OCI-LY1 (cell line): ENCODE measurements at regions not wholly inside any gene's neighbourhood (a gene's known extent, or its start where the extent isn't known, plus 50 kb on each side); places are given as distances from the start of the nearest gene placed in this dataset.

Experiments used
- H2AFZ ChIP-seq: fragments of 200-600 bp; sonication (generic), shearing (Covaris generic); 2 replicates; pipeline ENCODE4 v1.6.0; 2014; ENCODE audit warnings: antibody characterized with exemption, mild to moderate bottlenecking, low read length
- H3F3A ChIP-seq: fragments of 200-600 bp; sonication (generic), shearing (Covaris generic); 2 replicates; pipeline ENCODE4 v1.6.0; 2014; ENCODE audit warnings: mild to moderate bottlenecking, antibody characterized with exemption, low read length, moderate library complexity; ENCODE audit not compliant: insufficient read depth
- H3K27ac ChIP-seq: fragments of 200-600 bp; sonication (generic); 2 replicates; pipeline ENCODE4 v1.5.1; 2014; ENCODE audit warnings: low read length, mixed run types, mild to moderate bottlenecking, low read depth; ENCODE audit not compliant: poor library complexity, severe bottlenecking
- H3K27me3 ChIP-seq: fragments of 200-600 bp; sonication (generic); 2 replicates; pipeline ENCODE4 v1.6.0; 2014; ENCODE audit warnings: antibody characterized with exemption, mild to moderate bottlenecking, low read length, moderate library complexity; ENCODE audit not compliant: insufficient read depth
- H3K36me3 ChIP-seq: fragments of 200-600 bp; sonication (generic); 2 replicates; pipeline ENCODE4 v1.6.1; 2014; ENCODE audit warnings: mild to moderate bottlenecking, antibody characterized with exemption, low read length, moderate library complexity, mixed read lengths; ENCODE audit not compliant: insufficient read depth
- H3K4me1 ChIP-seq: fragments of 200-600 bp; sonication (generic); 2 replicates; pipeline ENCODE4 v1.5.1; 2014; ENCODE audit warnings: mild to moderate bottlenecking, low read length, moderate library complexity; ENCODE audit not compliant: insufficient read depth, severe bottlenecking
- H3K4me2 ChIP-seq: fragments of 200-600 bp; sonication (generic), shearing (Covaris generic); 2 replicates; pipeline ENCODE4 v1.6.1; 2014; ENCODE audit warnings: low read length
- H3K4me3 ChIP-seq: fragments of 200-600 bp; sonication (generic); 2 replicates; pipeline ENCODE4 v1.5.1; 2014; ENCODE audit warnings: low read length, low read depth, mild to moderate bottlenecking, mixed read lengths; ENCODE audit not compliant: poor library complexity, severe bottlenecking
- H3K79me2 ChIP-seq: fragments of 200-600 bp; shearing (Covaris generic); 2 replicates; pipeline ENCODE4 v1.6.1; 2016; ENCODE audit warnings: mixed run types, low read length, mixed read lengths; ENCODE audit not compliant: insufficient read depth
- H3K9ac ChIP-seq: fragments of 200-600 bp; sonication (generic), shearing (Covaris generic); 2 replicates; pipeline ENCODE4 v1.6.1; 2014; ENCODE audit warnings: mild to moderate bottlenecking, low read length, mixed read lengths
- H3K9me2 ChIP-seq: fragments of 200-600 bp; sonication (generic), shearing (Covaris generic); 2 replicates; pipeline ENCODE4 v1.6.1; 2014; ENCODE audit warnings: low read depth, mild to moderate bottlenecking, low read length, mixed read lengths
- H3K9me3 ChIP-seq: fragments of 200-600 bp; shearing (Covaris generic); 2 replicates; pipeline ENCODE4 v1.6.1; 2014; ENCODE audit warnings: low read length, mixed read lengths
- H4K20me1 ChIP-seq: fragments of 200-600 bp; sonication (generic), shearing (Covaris generic); 2 replicates; pipeline ENCODE4 v1.6.0; 2016; ENCODE audit warnings: mild to moderate bottlenecking, low read length; ENCODE audit not compliant: insufficient read depth
- EZH2 ChIP-seq: fragments of 200-600 bp; sonication (generic), shearing (Covaris generic); IDR thresholded peaks from 2 replicates; pipeline ENCODE4 v1.8.0; 2017; ENCODE audit warnings: borderline replicate concordance, mixed run types, mild to moderate bottlenecking, antibody characterized with exemption, low read length, moderate library complexity, mixed read lengths
- TF ChIP-seq, protein P1 (sequence below): fragments of 200-600 bp; sonication (generic), shearing (Covaris generic); IDR thresholded peaks from 2 replicates; pipeline ENCODE4 v1.5.1; 2017; ENCODE audit warnings: mild to moderate bottlenecking, antibody characterized with exemption, low read length, moderate library complexity, mixed read lengths

DNA sequence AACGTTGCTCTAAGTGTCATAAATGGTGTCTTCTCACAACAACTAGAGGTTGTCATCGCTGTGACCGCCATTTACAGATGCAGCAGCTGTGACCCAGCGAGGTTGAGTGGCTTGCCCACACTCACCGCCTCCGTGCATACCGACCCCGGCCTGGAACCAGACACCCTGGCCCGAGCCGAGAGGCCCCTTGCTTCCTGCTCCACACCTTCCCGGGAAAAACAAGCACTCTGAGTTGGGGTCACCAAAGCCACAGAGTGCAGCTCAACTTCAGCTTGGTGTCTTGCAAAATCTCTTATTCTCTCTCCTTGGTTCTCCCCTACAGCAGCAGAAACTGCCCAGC lies 115.7 kb upstream of the PPP2R2D start:
- no peaks in the 10 kb centered on the region for H3K36me3 ChIP-seq
- H3K9me2 ChIP-seq = no peaks in the 10 kb centered on the region
- no peaks in the 10 kb centered on the region for H4K20me1 ChIP-seq
- no peaks in the 10 kb centered on the region for H3F3A ChIP-seq
- no peak overlapping the region for H3K9ac ChIP-seq
- H3K4me1 ChIP-seq = no peaks in the 10 kb centered on the region
- H2AFZ ChIP-seq = no peak overlapping the region
- no peak for TF ChIP-seq EZH2
- TF ChIP-seq, protein P1, sequence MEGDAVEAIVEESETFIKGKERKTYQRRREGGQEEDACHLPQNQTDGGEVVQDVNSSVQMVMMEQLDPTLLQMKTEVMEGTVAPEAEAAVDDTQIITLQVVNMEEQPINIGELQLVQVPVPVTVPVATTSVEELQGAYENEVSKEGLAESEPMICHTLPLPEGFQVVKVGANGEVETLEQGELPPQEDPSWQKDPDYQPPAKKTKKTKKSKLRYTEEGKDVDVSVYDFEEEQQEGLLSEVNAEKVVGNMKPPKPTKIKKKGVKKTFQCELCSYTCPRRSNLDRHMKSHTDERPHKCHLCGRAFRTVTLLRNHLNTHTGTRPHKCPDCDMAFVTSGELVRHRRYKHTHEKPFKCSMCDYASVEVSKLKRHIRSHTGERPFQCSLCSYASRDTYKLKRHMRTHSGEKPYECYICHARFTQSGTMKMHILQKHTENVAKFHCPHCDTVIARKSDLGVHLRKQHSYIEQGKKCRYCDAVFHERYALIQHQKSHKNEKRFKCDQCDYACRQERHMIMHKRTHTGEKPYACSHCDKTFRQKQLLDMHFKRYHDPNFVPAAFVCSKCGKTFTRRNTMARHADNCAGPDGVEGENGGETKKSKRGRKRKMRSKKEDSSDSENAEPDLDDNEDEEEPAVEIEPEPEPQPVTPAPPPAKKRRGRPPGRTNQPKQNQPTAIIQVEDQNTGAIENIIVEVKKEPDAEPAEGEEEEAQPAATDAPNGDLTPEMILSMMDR = no peak
- H3K27me3 ChIP-seq = peaks cover 1% of the 10 kb centered on the region; the same call in 1 of the 2 replicates
- H3K4me2 ChIP-seq = no peak overlapping the region
- H3K79me2 ChIP-seq = no peaks in the 10 kb centered on the region
- H3K9me3 ChIP-seq = no peaks in the 10 kb centered on the region
- no peak overlapping the region for H3K4me3 ChIP-seq
- H3K27ac ChIP-seq = no peak overlapping the region

DNA sequence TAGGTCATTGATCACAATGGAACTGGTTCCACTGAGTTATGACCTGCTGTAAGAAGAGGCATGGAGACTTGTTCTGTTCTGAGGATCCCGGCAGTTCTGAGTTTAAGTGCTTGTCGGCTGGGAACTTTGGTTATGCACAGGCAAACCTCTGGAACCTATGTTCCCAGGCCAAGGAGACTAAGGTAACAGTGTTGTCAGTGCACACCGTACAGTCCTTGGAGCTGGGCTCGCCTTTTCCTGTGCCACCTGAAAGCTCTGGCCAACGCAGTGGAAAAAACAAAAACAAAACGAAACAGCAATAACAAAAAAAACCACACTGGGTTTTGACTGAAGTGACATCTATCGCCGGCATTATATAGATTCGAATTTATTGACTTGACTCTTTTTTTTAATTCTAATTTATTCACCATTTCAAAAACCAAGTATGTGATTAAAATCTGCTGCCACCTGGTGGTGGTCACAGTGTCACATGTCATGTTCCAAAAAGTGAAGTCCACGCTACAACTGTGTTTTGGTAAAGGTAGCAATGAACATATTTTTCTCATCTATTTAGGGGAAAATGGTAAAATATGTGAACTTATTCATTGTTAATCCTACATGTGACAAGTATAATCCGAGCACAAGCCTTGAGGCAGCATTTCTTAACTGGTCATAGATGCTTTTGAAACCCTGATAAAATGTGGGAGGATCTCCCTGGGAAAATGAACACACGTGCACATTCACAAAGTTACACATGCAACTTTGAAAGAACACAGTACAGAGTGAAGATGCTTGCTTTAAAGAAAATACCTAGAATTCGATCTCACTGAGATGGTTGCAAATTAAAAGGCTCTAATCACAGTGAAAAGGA lies 113.8 kb upstream of the PPP2R2D start:
- Histone ChIP-seq H3K27ac (no peak overlapping the region), H3K9me3 (no peaks in the 10 kb centered on the region), H4K20me1 (no peaks in the 10 kb centered on the region), H3K4me3 (no peak overlapping the region), H3K9ac (no peak overlapping the region), H3K27me3 (peaks cover 6% of the 10 kb centered on the region; the same call in 1 of the 2 replicates), H3K4me1 (no peaks in the 10 kb centered on the region), H2AFZ (no peak overlapping the region), H3F3A (no peaks in the 10 kb centered on the region), H3K79me2 (no peaks in the 10 kb centered on the region), H3K4me2 (no peak overlapping the region), H3K9me2 (no peaks in the 10 kb centered on the region), H3K36me3 (no peaks in the 10 kb centered on the region; the same call in 1 of the 2 replicates)
- TF ChIP-seq EZH2 = no peak
- TF ChIP-seq, protein P1 = peak; percentile 83

DNA sequence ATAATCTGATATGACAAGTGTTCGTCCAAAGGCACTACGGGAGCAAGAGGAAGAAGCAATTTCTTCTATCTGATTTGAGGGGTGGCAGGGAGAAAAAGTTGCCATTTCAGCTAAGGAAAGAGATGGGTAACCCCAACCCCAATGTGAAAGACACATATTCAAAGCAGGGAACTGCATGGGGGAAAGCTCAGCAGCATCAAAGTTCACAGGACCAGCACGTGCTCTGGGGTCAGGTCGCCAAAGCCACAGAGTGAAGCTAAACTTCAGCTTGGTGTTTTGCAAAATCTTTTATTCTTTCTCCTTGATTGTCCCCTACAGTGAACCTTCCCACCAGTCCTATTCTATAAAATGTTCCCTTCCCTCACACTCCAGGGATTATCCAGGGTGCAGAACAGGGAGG lies 112.8 kb upstream of the PPP2R2D start:
- Histone ChIP-seq H3K4me1 (no peaks in the 10 kb centered on the region), H3K9ac (no peak overlapping the region), H3K9me3 (no peaks in the 10 kb centered on the region), H3F3A (no peaks in the 10 kb centered on the region), H4K20me1 (no peaks in the 10 kb centered on the region), H3K9me2 (no peaks in the 10 kb centered on the region), H2AFZ (no peak overlapping the region), H3K79me2 (no peaks in the 10 kb centered on the region), H3K4me3 (no peak overlapping the region), H3K4me2 (no peak overlapping the region), H3K27ac (no peak overlapping the region), H3K27me3 (peaks cover 6% of the 10 kb centered on the region; the same call in 1 of the 2 replicates), H3K36me3 (no peaks in the 10 kb centered on the region; the same call in 1 of the 2 replicates)
- TF ChIP-seq EZH2 = no peak
- TF ChIP-seq, protein P1 = no peak
